AG09309 (cell line): ENCODE measurements at regions not wholly inside any gene's neighbourhood (a gene's known extent, or its start where the extent isn't known, plus 50 kb on each side); places are given as distances from the start of the nearest gene placed in this dataset.

ENCODE experiments used
- DNase-seq: peaks from one replicate; pipeline ENCODE4 v3.0.0-alpha.2; 2010; ENCODE audit warnings: low read depth
- H3K4me3 ChIP-seq: 2 replicates; pipeline ENCODE4 v1.5.1; 2011; ENCODE audit warnings: mild to moderate bottlenecking, low read depth, low read length, moderate library complexity; ENCODE audit not compliant: control insufficient read depth
- CTCF ChIP-seq: IDR thresholded peaks from 2 replicates; pipeline ENCODE4 v1.5.1; 2011; ENCODE audit warnings: mild to moderate bottlenecking, low read depth, low read length, inconsistent platforms; ENCODE audit not compliant: insufficient read depth, control insufficient read depth; ENCODE audit errors: missing control alignments

- H3K4me3 ChIP-seq, result no peak overlapping the region
- DNase-seq, result peak; percentile 67
- TF ChIP-seq CTCF, result peak; percentile 53
These were observed 99.3 kb downstream of the ACTBL2 start for GRCh38 chr5:57383093-57383861.

- no peak for DNase-seq
- TF ChIP-seq CTCF, result no peak
- H3K4me3 ChIP-seq, result no peak overlapping the region
These were observed 100.0 kb downstream of the ACTBL2 start for GRCh38 chr5:57382655-57383054.

GRCh38 chr5:57370376-57370775 lies 112.2 kb downstream of the ACTBL2 start:
- DNase-seq, result no peak
- TF ChIP-seq CTCF, result no peak
- no peak overlapping the region for H3K4me3 ChIP-seq

GRCh38 chr5:57368010-57368409 lies 114.6 kb downstream of the ACTBL2 start:
- no peak overlapping the region for H3K4me3 ChIP-seq
- DNase-seq, result peak; percentile 38
- no peak for TF ChIP-seq CTCF

GRCh38 chr5:57366744-57367143 lies 115.9 kb downstream of the ACTBL2 start:
- DNase-seq, result no peak
- no peak overlapping the region for H3K4me3 ChIP-seq
- TF ChIP-seq CTCF, result no peak

GRCh38 chr5:57362951-57363350 lies 119.7 kb downstream of the ACTBL2 start:
- no peak overlapping the region for H3K4me3 ChIP-seq
- no peak for DNase-seq
- TF ChIP-seq CTCF, result no peak

- H3K4me3 ChIP-seq, result no peak overlapping the region
- DNase-seq, result no peak
- no peak for TF ChIP-seq CTCF
These were observed 121.7 kb downstream of the ACTBL2 start for GRCh38 chr5:57360871-57361270.
